Neural progenitor cell (in vitro differentiated cells): ENCODE measurements at regions not wholly inside any gene's neighbourhood (a gene's known extent, or its start where the extent isn't known, plus 50 kb on each side); places are given as distances from the start of the nearest gene placed in this dataset.

Source experiments
- DNase-seq: peaks from one replicate; pipeline ENCODE4 v3.0.0-alpha.2; 2016; ENCODE audit warnings: low spot score
- H2AFZ ChIP-seq: fragments of 200-600 bp; sonication (generic); replicated peaks from 2 replicates; pipeline ENCODE4 v1.6.1; 2016; ENCODE audit warnings: antibody characterized with exemption
- H3F3A ChIP-seq: fragments of 200-600 bp; sonication (generic); 2 replicates; pipeline ENCODE4 v1.6.1; 2016; ENCODE audit warnings: antibody characterized with exemption, low read depth
- H3K27ac ChIP-seq: fragments of 200-600 bp; sonication (generic); 2 replicates; pipeline ENCODE4 v1.5.1; 2016; ENCODE audit warnings: mild to moderate bottlenecking
- H3K27me3 ChIP-seq: fragments of 200-600 bp; sonication (generic); 2 replicates; pipeline ENCODE4 v1.6.1; 2016; ENCODE audit warnings: mild to moderate bottlenecking, moderate library complexity
- H3K36me3 ChIP-seq: fragments of 200-600 bp; sonication (generic); 2 replicates; pipeline ENCODE4 v1.5.1; 2016
- H3K4me1 ChIP-seq: fragments of 200-600 bp; sonication (generic); 2 replicates; pipeline ENCODE4 v1.6.1; 2016; ENCODE audit warnings: mixed run types
- H3K4me2 ChIP-seq: fragments of 200-600 bp; sonication (generic); 2 replicates; pipeline ENCODE4 v1.6.1; 2016
- H3K4me3 ChIP-seq: fragments of 200-600 bp; sonication (generic); 2 replicates; pipeline ENCODE4 v1.5.1; 2016
- H3K79me2 ChIP-seq: fragments of 200-600 bp; sonication (generic); 2 replicates; pipeline ENCODE4 v1.6.1; 2016; ENCODE audit warnings: low read depth
- H3K9ac ChIP-seq: fragments of 200-600 bp; sonication (generic); 2 replicates; pipeline ENCODE4 v1.6.1; 2016
- H3K9me3 ChIP-seq: fragments of 200-600 bp; sonication (generic); 2 replicates; pipeline ENCODE4 v1.5.1; 2016; ENCODE audit warnings: low read depth
- H4K20me1 ChIP-seq: fragments of 200-600 bp; sonication (generic); 2 replicates; pipeline ENCODE4 v1.6.1; 2016; ENCODE audit warnings: low read depth
- H3K27ac Mint-ChIP-seq: 3 replicates; pipeline ENCODE4 v1.8.0; 2021; ENCODE audit warnings: mixed read lengths
- H3K27me3 Mint-ChIP-seq: 2 replicates; pipeline ENCODE4 v1.8.0; 2022; ENCODE audit warnings: low read depth, mild to moderate bottlenecking, inconsistent platforms, moderate library complexity, mixed read lengths; ENCODE audit not compliant: insufficient read depth
- H3K36me3 Mint-ChIP-seq: 3 replicates; pipeline ENCODE4 v1.8.0; 2021; ENCODE audit warnings: mixed read lengths
- H3K4me1 Mint-ChIP-seq: 3 replicates; pipeline ENCODE4 v1.8.0; 2021; ENCODE audit warnings: mixed read lengths
- H3K4me3 Mint-ChIP-seq: 3 replicates; pipeline ENCODE4 v1.8.0; 2021; ENCODE audit warnings: mild to moderate bottlenecking, moderate library complexity, mixed read lengths
- H3K9me3 Mint-ChIP-seq: 3 replicates; pipeline ENCODE4 v1.8.0; 2020; ENCODE audit warnings: mixed read lengths
- EZH2 ChIP-seq: fragments of 200-600 bp; sonication (generic); IDR thresholded peaks from 2 replicates; pipeline ENCODE4 v1.6.1; 2017; ENCODE audit warnings: antibody characterized with exemption, mild to moderate bottlenecking, moderate library complexity
- EZH2phosphoT487 ChIP-seq: fragments of 200-600 bp; sonication (generic); IDR thresholded peaks from 2 replicates; pipeline ENCODE4 v1.6.1; 2017; ENCODE audit warnings: antibody characterized with exemption
- TF ChIP-seq, protein P1 (sequence below): fragments of 200-600 bp; sonication (generic); IDR thresholded peaks from 2 replicates; pipeline ENCODE4 v1.5.1; 2017; ENCODE audit warnings: antibody characterized with exemption, mild to moderate bottlenecking

GRCh38 chr15:95498961-95499360 is 831.5 kb upstream of the NR2F2 start:
- Histone ChIP-seq H3K36me3 (no peaks in the 10 kb centered on the region), H3K9ac (no peak overlapping the region)

GRCh38 chr15:95499397-95499796 is 831.1 kb upstream of the NR2F2 start:
- Histone ChIP-seq H3K27me3 (no peaks in the 10 kb centered on the region), H3K4me3 (no peak overlapping the region), H3K27ac (no peak overlapping the region), H3F3A (peaks cover 19% of the 10 kb centered on the region), H3K4me2 (no peak overlapping the region), H3K4me1 (peaks cover 37% of the 10 kb centered on the region), H3K9ac (no peak overlapping the region), H4K20me1 (no peaks in the 10 kb centered on the region), H3K36me3 (no peaks in the 10 kb centered on the region), H2AFZ (peak overlapping the region; percentile 64), H3K9me3 (no peaks in the 10 kb centered on the region), H3K79me2 (no peaks in the 10 kb centered on the region)
- no peak overlapping the region for H3K4me3 Mint-ChIP-seq
- H3K4me1 Mint-ChIP-seq: peaks cover 17% of the 10 kb centered on the region
- H3K36me3 Mint-ChIP-seq: no peaks in the 10 kb centered on the region
- no peak for DNase-seq
- no peak for TF ChIP-seq EZH2
- TF ChIP-seq, protein P1, sequence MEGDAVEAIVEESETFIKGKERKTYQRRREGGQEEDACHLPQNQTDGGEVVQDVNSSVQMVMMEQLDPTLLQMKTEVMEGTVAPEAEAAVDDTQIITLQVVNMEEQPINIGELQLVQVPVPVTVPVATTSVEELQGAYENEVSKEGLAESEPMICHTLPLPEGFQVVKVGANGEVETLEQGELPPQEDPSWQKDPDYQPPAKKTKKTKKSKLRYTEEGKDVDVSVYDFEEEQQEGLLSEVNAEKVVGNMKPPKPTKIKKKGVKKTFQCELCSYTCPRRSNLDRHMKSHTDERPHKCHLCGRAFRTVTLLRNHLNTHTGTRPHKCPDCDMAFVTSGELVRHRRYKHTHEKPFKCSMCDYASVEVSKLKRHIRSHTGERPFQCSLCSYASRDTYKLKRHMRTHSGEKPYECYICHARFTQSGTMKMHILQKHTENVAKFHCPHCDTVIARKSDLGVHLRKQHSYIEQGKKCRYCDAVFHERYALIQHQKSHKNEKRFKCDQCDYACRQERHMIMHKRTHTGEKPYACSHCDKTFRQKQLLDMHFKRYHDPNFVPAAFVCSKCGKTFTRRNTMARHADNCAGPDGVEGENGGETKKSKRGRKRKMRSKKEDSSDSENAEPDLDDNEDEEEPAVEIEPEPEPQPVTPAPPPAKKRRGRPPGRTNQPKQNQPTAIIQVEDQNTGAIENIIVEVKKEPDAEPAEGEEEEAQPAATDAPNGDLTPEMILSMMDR: no peak
- no peak for TF ChIP-seq EZH2phosphoT487
- H3K27me3 Mint-ChIP-seq: peaks cover 3% of the 10 kb centered on the region
- H3K27ac Mint-ChIP-seq: no peak overlapping the region
- peaks cover 2% of the 10 kb centered on the region for H3K9me3 Mint-ChIP-seq

More at GRCh38 chr15:95498961-95499360, 831.5 kb upstream of the NR2F2 start:
- Histone ChIP-seq H3K4me1 (peaks cover 41% of the 10 kb centered on the region), H4K20me1 (no peaks in the 10 kb centered on the region), H3F3A (peaks cover 19% of the 10 kb centered on the region), H2AFZ (no peak overlapping the region), H3K79me2 (no peaks in the 10 kb centered on the region), H3K9me3 (no peaks in the 10 kb centered on the region), H3K4me3 (no peak overlapping the region), H3K27ac (no peak overlapping the region), H3K4me2 (no peak overlapping the region), H3K27me3 (no peaks in the 10 kb centered on the region)
- peaks cover 21% of the 10 kb centered on the region for H3K4me1 Mint-ChIP-seq
- no peak overlapping the region for H3K4me3 Mint-ChIP-seq
- no peak overlapping the region for H3K27ac Mint-ChIP-seq
- peaks cover 3% of the 10 kb centered on the region for H3K27me3 Mint-ChIP-seq
- H3K9me3 Mint-ChIP-seq: peaks cover 2% of the 10 kb centered on the region
- no peak for DNase-seq
- TF ChIP-seq EZH2phosphoT487: no peak
- no peak for TF ChIP-seq EZH2
- TF ChIP-seq, protein P1: no peak
- H3K36me3 Mint-ChIP-seq: no peaks in the 10 kb centered on the region

- H4K20me1 ChIP-seq: no peaks in the 10 kb centered on the region
- no peaks in the 10 kb centered on the region for H3K27me3 ChIP-seq
- no peaks in the 10 kb centered on the region for H3K36me3 ChIP-seq
- Mint-ChIP-seq H3K4me1 (no peaks in the 10 kb centered on the region), H3K36me3 (no peaks in the 10 kb centered on the region), H3K4me3 (no peak overlapping the region), H3K9me3 (no peaks in the 10 kb centered on the region), H3K27ac (no peak overlapping the region), H3K27me3 (no peaks in the 10 kb centered on the region)
- no peaks in the 10 kb centered on the region for H3K9me3 ChIP-seq
- H3F3A ChIP-seq: no peaks in the 10 kb centered on the region
- H3K9ac ChIP-seq: no peak overlapping the region
- H3K79me2 ChIP-seq: no peaks in the 10 kb centered on the region
- no peak overlapping the region for H3K27ac ChIP-seq
- H2AFZ ChIP-seq: no peak overlapping the region
- TF ChIP-seq, protein P1: no peak
- TF ChIP-seq EZH2phosphoT487 (no peak), EZH2 (no peak)
- H3K4me3 ChIP-seq: no peak overlapping the region
- H3K4me1 ChIP-seq: peaks cover 18% of the 10 kb centered on the region
- H3K4me2 ChIP-seq: no peak overlapping the region
- DNase-seq: no peak
These were observed 828.6 kb upstream of the NR2F2 start for GRCh38 chr15:95501865-95502264.
